ENCODE measurements at regions not wholly inside any gene's neighbourhood (a gene's known extent, or its start where the extent isn't known, plus 50 kb on each side); places are given as distances from the start of the nearest gene placed in this dataset.

DNA sequence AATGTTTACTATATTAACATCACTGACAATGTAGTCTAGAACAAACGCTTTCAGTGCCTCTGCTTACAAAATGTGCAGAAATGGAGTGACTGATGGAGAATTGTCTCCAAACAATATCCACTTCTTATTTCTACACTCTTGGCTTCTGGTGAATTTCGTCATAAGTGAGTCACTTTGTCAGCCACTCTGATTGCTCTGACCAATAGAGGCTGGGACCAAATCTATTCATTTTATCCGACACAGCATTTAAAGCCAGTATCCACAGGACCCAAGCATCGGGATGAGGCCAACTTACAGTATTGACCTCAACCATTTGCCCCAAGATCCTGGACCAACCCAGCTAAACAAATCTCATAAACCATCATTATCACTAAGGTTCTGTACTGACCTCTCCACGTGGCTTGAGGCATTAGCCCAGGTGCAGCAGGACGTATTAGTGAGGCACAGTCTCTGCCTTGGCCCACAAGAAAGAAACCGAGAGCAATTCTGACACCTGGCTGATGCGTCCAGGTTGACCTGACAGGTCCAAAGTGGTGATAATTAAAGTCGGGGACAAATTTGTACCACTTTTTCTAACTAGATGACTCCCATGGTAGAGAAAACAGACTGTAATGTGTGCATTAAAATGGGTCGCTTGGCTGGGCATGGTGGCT, 53.3 kb upstream of the ERO1B start:
- Histone ChIP-seq H3K27me3 (replicated peaks; ENCODE audit: insufficient read depth) (no peaks in the 10 kb centered on the region), H3K36me3 (no peaks in the 10 kb centered on the region), H3K4me1 (replicated peaks) (no peaks in the 10 kb centered on the region), H3K4me3 (no peak overlapping the region), H3K9me3 (no peaks in the 10 kb centered on the region), H3K27ac (no peak overlapping the region)
- 87% methylated on average over 10 of the region's 10 CpGs for WGBS
- TF ChIP-seq, protein P1, sequence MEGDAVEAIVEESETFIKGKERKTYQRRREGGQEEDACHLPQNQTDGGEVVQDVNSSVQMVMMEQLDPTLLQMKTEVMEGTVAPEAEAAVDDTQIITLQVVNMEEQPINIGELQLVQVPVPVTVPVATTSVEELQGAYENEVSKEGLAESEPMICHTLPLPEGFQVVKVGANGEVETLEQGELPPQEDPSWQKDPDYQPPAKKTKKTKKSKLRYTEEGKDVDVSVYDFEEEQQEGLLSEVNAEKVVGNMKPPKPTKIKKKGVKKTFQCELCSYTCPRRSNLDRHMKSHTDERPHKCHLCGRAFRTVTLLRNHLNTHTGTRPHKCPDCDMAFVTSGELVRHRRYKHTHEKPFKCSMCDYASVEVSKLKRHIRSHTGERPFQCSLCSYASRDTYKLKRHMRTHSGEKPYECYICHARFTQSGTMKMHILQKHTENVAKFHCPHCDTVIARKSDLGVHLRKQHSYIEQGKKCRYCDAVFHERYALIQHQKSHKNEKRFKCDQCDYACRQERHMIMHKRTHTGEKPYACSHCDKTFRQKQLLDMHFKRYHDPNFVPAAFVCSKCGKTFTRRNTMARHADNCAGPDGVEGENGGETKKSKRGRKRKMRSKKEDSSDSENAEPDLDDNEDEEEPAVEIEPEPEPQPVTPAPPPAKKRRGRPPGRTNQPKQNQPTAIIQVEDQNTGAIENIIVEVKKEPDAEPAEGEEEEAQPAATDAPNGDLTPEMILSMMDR (IDR thresholded peaks at IDR 0.05): no peak
- no peak for TF ChIP-seq POLR2A (IDR thresholded peaks at IDR 0.05)
- no peak for TF ChIP-seq POLR2AphosphoS5 (IDR thresholded peaks at IDR 0.05)
- intact Hi-C loops (cut with DNase I): no loop called here
- DNase-seq (ENCODE audit: low spot score): no peak

DNA sequence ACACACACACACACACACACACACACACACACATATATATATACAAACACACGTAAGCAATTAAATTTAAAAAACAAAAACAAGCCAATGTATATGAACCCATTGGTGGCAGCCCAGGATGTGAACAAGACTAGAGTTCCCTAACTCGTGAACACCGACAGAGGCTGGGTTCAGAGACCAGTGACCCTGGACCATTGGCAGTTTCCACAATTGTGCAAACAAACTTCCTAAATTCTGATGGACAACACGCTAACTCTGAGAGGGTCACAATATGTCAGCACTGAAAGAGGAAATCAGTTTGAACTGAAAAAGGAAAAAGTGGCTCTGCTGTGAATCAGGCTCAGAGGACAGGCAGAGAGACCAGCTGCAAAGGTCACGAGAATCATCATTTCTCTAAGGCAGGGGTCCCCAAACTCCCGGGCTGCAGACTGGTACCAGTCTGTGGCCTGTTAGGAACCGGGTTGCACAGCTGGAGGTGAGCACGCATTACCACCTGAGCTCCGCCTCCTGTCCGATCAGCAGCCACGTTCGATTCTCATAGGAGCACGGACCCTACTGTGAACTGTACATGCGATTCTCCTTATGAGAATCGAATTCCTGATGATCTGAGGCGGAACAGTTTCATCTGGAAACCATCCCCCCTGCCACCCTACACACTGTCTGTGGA, 50.5 kb upstream of the ERO1B start:
- Histone ChIP-seq H3K27me3 (replicated peaks; ENCODE audit: insufficient read depth) (no peaks in the 10 kb centered on the region), H3K36me3 (no peaks in the 10 kb centered on the region), H3K4me1 (replicated peaks) (no peaks in the 10 kb centered on the region), H3K9me3 (no peaks in the 10 kb centered on the region), H3K4me3 (no peak overlapping the region), H3K27ac (no peak overlapping the region)
- 84% methylated on average over 16 of the region's 16 CpGs for WGBS
- intact Hi-C loops (cut with DNase I): no loop called here
- DNase-seq (ENCODE audit: low spot score): no peak
- no peak for TF ChIP-seq POLR2AphosphoS5 (IDR thresholded peaks at IDR 0.05)
- TF ChIP-seq POLR2A (IDR thresholded peaks at IDR 0.05): no peak
- TF ChIP-seq, protein P1 (IDR thresholded peaks at IDR 0.05): no peak

Data from prostate gland (tissue), 2 donors.